ENCODE measurements at regions not wholly inside any gene's neighbourhood (a gene's known extent, or its start where the extent isn't known, plus 50 kb on each side); places are given as distances from the start of the nearest gene placed in this dataset.

- TF ChIP-seq CTCF (IDR thresholded peaks at IDR 0.05) (no peak), POLR2A (IDR thresholded peaks at IDR 0.05) (no peak), POLR2AphosphoS5 (IDR thresholded peaks at IDR 0.05) (no peak), EP300 (IDR thresholded peaks at IDR 0.05; ENCODE audit: low read depth) (no peak)
These were observed 218.5 kb downstream of the GBA3 start for GRCh38 chr4:22911285-22911684.

Data from transverse colon (tissue), 4 donors.